Endothelial cell of umbilical vein (primary cell): ENCODE measurements at regions not wholly inside any gene's neighbourhood (a gene's known extent, or its start where the extent isn't known, plus 50 kb on each side); places are given as distances from the start of the nearest gene placed in this dataset.

ENCODE experiments used
- BruUV-seq: library from RNA; stranded (reverse); fragments of 400-500 nt; replicated peaks from 2 replicates; lab custom pipeline; 2021; lab: Mats Ljungman, UMichigan
- CTCF ChIA-PET: fragments of 300-600, 350-600 bp; sonication (Branson Sonifier 250); formaldehyde crosslinking; loops from one replicate; lab custom pipeline; 2021; ENCODE audit warnings: antibody characterized with exemption, inconsistent platforms; lab: Charles Lee
- POLR2A ChIA-PET: fragments of 300-600, 350-600 bp; sonication (Branson Sonifier 250); formaldehyde crosslinking; loops from one replicate; lab custom pipeline; 2021; ENCODE audit warnings: antibody characterized with exemption, inconsistent platforms; lab: Charles Lee
- DNase-seq: peaks from one replicate; pipeline ENCODE4 v3.0.0-alpha.2; 2011; ENCODE audit warnings: low read depth, low spot score
- FAIRE-seq: peaks from 2 replicates; lab custom pipeline; 2011; peaks lifted over from hg19 to GRCh38; lab: Jason Lieb, UNC
- H2AFZ ChIP-seq: 2 replicates; pipeline ENCODE4 v1.6.0; 2012; ENCODE audit warnings: low read depth, low read length, control low read depth, inconsistent platforms
- H3K27ac ChIP-seq: 2 replicates; pipeline ENCODE4 v1.5.1; 2011; ENCODE audit warnings: low read depth, mild to moderate bottlenecking, control low read depth, low read length, moderate library complexity; ENCODE audit not compliant: insufficient read depth
- H3K27me3 ChIP-seq, 2 experiments: 2 replicates each; pipeline versions ENCODE4 v1.6.0 to v1.6.1; 2011; ENCODE audit warnings: low read length in 2 of 2, mixed read lengths in 1 of 2; ENCODE audit not compliant: control insufficient read depth in 2 of 2, insufficient read depth in 2 of 2
- H3K36me3 ChIP-seq, 2 experiments: 2 replicates in 1 of 2; 3 replicates in 1 of 2; pipeline ENCODE4 v1.5.1; 2011; ENCODE audit warnings: low read length in 2 of 2, mild to moderate bottlenecking in 1 of 2, moderate library complexity in 1 of 2; ENCODE audit not compliant: control insufficient read depth in 2 of 2, insufficient read depth in 2 of 2; ENCODE audit errors: extremely low read depth in 1 of 2
- H3K4me1 ChIP-seq: 3 replicates; pipeline ENCODE4 v1.5.1; 2011; ENCODE audit warnings: mild to moderate bottlenecking, low read length; ENCODE audit not compliant: control insufficient read depth, insufficient read depth; ENCODE audit errors: extremely low read depth
- H3K4me2 ChIP-seq: 2 replicates; pipeline ENCODE4 v1.6.1; 2011; ENCODE audit warnings: low read length, control low read depth, mixed read lengths; ENCODE audit not compliant: insufficient read depth
- H3K4me3 ChIP-seq, 3 experiments: fragments of 200-600 bp in 1 of 3; sonication (generic), shearing (Covaris generic) in 1 of 3; replicated peaks in 1 of 3; 2 replicates each; pipeline ENCODE4 v1.5.1; 2011 to 2016; ENCODE audit warnings: control low read depth in 3 of 3, low read length in 3 of 3, mild to moderate bottlenecking in 2 of 3, inconsistent platforms in 1 of 3, low read depth in 1 of 3, moderate library complexity in 1 of 3; ENCODE audit not compliant: insufficient read depth in 1 of 3
- H3K79me2 ChIP-seq: 2 replicates; pipeline ENCODE4 v1.6.0; 2012; ENCODE audit warnings: low read length, inconsistent platforms; ENCODE audit not compliant: control insufficient read depth, insufficient read depth
- H3K9ac ChIP-seq: replicated peaks from 2 replicates; pipeline ENCODE3; 2011; ENCODE audit warnings: low read length, control low read depth; ENCODE audit not compliant: insufficient read depth; ENCODE audit errors: extremely low read depth
- H3K9me1 ChIP-seq: replicated peaks from 3 replicates; pipeline ENCODE4 v1.6.0; 2011; ENCODE audit warnings: mild to moderate bottlenecking, low read length; ENCODE audit not compliant: control insufficient read depth, insufficient read depth; ENCODE audit errors: extremely low read depth
- H3K9me3 ChIP-seq: replicated peaks from 2 replicates; pipeline ENCODE4 v1.5.1; 2012; ENCODE audit warnings: low read length, inconsistent platforms; ENCODE audit not compliant: control insufficient read depth, insufficient read depth
- H4K20me1 ChIP-seq: replicated peaks from 2 replicates; pipeline ENCODE3; 2011; ENCODE audit warnings: mild to moderate bottlenecking, low read length; ENCODE audit not compliant: control insufficient read depth, insufficient read depth; ENCODE audit errors: extremely low read depth
- CTCF ChIP-seq, 2 donors: IDR thresholded peaks; 1 replicate in 1 of 2; 2 replicates in 1 of 2; pipeline ENCODE4 v1.5.1; 2011; ENCODE audit warnings: low read length in 2 of 2, mild to moderate bottlenecking in 2 of 2, moderate library complexity in 2 of 2, control low read depth in 1 of 2, inconsistent platforms in 1 of 2, low read depth in 1 of 2; ENCODE audit not compliant: insufficient read depth in 1 of 2; ENCODE audit errors: extremely low read depth in 1 of 2
- EZH2 ChIP-seq: IDR thresholded peaks from 2 replicates; pipeline ENCODE4 v1.6.1; 2012; ENCODE audit warnings: borderline replicate concordance, low read depth, mild to moderate bottlenecking, moderate library complexity, low read length, inconsistent platforms; ENCODE audit not compliant: severe bottlenecking
- FOS ChIP-seq: IDR thresholded peaks from 2 replicates; pipeline ENCODE4 v1.6.1; 2011; ENCODE audit warnings: mild to moderate bottlenecking, low read length, moderate library complexity, borderline replicate concordance; ENCODE audit not compliant: insufficient read depth
- GATA2 ChIP-seq: IDR thresholded peaks from 2 replicates; pipeline ENCODE4 v1.7.0; 2011; ENCODE audit warnings: low read depth, mild to moderate bottlenecking, moderate library complexity, mixed read lengths, low read length; ENCODE audit not compliant: insufficient read length, insufficient read depth
- JUN ChIP-seq: IDR thresholded peaks from 2 replicates; pipeline ENCODE4 v1.6.1; 2011; ENCODE audit warnings: borderline replicate concordance, low read depth; ENCODE audit not compliant: insufficient read length, insufficient read depth
- MAX ChIP-seq: IDR thresholded peaks from 2 replicates; pipeline ENCODE4 v1.6.1; 2011; ENCODE audit not compliant: insufficient read depth, insufficient read length
- MYC ChIP-seq: IDR thresholded peaks from one replicate; pipeline ENCODE4 v1.6.1; 2011; ENCODE audit warnings: mild to moderate bottlenecking, low read depth, low read length
- POLR2A ChIP-seq: IDR thresholded peaks from 2 replicates; pipeline ENCODE4 v1.6.1; 2012; ENCODE audit warnings: low read depth, mild to moderate bottlenecking, control low read depth, low read length
- POLR2AphosphoS5 ChIP-seq: IDR thresholded peaks from 2 replicates; pipeline ENCODE4 v1.6.1; 2012; ENCODE audit warnings: low read depth, mild to moderate bottlenecking, control low read depth, low read length, moderate library complexity; ENCODE audit not compliant: insufficient read depth
- dilution Hi-C: fragments of 300-500 bp; cut with MboI; formaldehyde crosslinking; loops from one replicate; pipeline ENCODE4 v1.15.0; 2019; ENCODE audit warnings: low sequenced_read_pairs; ENCODE audit not compliant: extremely low pct_ligation_motif_present
- intact Hi-C: fragments of 100-400 bp; cut with micrococcal nuclease; formaldehyde crosslinking; loops from one replicate; pipeline ENCODE4 v1.10.0; 2022

- Histone ChIP-seq H3K9ac (no peak overlapping the region), H2AFZ (no peak overlapping the region), H3K9me1 (no peaks in the 10 kb centered on the region), H3K4me3 (no peak overlapping the region), H3K27ac (no peak overlapping the region), H3K4me1 (no peaks in the 10 kb centered on the region), H4K20me1 (no peaks in the 10 kb centered on the region), H3K27me3 (no peaks in the 10 kb centered on the region), H3K36me3 (no peaks in the 10 kb centered on the region), H3K9me3 (no peaks in the 10 kb centered on the region), H3K4me2 (no peak overlapping the region), H3K79me2 (no peaks in the 10 kb centered on the region)
- intact Hi-C loops: no loop called here
- no peak for DNase-seq
- ChIA-PET CTCF (no interaction called here), POLR2A (no interaction called here)
- BruUV-seq: no TSS peak
- dilution Hi-C loops: no loop called here
- FAIRE-seq: no peak
- no peak for TF ChIP-seq GATA2
- no peak for TF ChIP-seq MYC
- TF ChIP-seq POLR2AphosphoS5: no peak
- TF ChIP-seq CTCF (IDR thresholded peaks at IDR 0.05; ENCODE audit: extremely low read depth in 1 of 2, insufficient read depth in 1 of 2, low read depth in 1 of 2, low read length in 2 of 2): no peak
- TF ChIP-seq FOS: no peak
- no peak for TF ChIP-seq EZH2
- TF ChIP-seq MAX: no peak
- TF ChIP-seq POLR2A: no peak
- no peak for TF ChIP-seq JUN
These were observed 295.2 kb upstream of the CCDC179 start for GRCh38 chr11:23155503-23155902.
